HG02840 (cell line): ENCODE measurements at regions not wholly inside any gene's neighbourhood (a gene's known extent, or its start where the extent isn't known, plus 50 kb on each side); places are given as distances from the start of the nearest gene placed in this dataset.

Experiments
- ATAC-seq: cut with Tn5 transposase; IDR thresholded peaks from one replicate; pipeline ENCODE4 v1.9.1; 2021; ENCODE audit warnings: mild to moderate bottlenecking, moderate library complexity, moderate number of reproducible peaks; ENCODE audit not compliant: unreplicated experiment, low FRiP score

DNA sequence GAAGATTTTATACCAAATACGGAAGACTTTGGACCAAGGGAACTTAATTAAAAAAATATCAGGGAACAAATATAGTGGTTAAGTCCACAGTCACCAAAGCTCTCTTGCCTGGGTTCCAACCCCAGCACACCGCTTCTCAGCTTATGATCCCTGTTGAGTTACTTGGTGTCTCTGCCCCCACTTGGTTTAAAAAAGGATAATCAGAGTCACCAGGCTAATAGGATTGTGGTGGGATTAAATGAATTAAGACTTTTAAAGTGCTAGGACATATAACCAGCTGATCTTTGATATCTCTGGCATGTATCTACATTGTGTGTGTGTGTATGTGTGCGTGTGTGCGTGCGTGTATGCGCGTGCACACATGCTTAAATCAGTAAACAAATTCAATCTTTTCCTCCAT lies 474.7 kb upstream of the DAB1 start:
- no peak for ATAC-seq

DNA sequence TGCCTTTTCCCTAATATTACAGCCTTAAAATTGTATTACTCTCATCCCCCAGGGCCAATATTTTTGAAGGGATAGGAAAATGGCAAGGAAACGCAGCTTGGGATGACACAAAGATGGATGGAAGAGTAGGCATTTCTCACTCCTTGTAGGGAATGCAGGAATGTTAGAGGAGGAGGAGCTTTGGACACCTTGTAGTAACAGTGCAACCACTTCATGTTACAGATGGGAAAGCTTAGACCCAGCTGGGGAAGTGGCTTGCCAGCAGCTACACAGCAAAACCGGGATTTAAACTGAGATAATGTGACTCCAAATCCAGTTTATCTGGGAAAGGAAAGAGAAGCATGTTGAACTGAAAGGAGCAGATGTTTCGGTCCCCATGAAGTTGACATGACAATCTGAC lies 473.7 kb upstream of the DAB1 start:
- no peak for ATAC-seq

DNA sequence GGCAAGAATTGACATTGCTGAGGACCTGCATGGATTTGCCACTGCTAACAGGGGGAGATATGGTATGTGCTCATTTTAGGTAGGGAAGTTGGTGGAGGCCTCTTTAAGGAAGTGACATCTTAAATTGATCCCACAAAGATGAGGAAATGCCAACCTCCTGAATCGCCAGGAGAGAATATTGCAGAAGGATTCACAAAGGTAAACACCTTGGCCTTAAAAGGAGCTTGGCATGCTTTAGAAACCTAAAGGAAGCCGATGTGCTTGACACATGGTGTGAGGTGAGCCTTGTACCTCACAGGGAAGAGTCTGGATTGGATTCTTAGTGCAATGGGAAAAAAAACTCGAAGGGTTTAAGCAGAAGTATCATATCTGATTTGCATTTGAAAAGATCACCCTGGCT lies 470.5 kb upstream of the DAB1 start:
- ATAC-seq = no peak

DNA sequence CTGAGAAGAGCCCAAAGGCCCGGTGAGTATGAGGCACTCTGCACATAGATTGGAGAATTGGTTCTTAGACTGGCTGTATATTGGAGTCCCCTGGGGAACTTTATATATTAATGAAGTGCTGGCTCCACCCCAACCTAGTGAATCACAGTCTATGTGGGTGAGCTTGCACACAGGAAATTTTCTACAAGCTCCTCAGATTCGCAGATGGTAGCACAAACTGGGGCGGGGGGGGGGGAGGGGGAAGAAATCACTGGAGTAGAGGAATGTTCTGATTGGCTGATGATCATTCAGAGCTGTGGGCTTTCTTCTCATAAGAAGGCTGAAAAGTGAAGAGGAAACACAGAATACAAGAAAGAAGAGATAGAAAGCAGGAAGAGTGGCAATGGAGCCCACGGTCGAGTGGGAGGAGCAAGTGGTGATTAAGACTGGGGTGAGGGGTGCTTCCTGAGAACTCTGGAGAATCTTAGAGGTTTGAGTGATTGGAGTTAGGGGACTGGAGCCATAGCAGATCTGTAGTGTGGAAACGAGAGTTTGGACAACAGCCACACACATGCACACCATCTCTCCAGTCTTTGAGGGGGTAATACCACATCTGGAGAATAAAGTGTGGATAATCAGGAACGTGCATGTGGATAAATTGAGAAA lies 465.9 kb upstream of the DAB1 start:
- ATAC-seq = no peak

DNA sequence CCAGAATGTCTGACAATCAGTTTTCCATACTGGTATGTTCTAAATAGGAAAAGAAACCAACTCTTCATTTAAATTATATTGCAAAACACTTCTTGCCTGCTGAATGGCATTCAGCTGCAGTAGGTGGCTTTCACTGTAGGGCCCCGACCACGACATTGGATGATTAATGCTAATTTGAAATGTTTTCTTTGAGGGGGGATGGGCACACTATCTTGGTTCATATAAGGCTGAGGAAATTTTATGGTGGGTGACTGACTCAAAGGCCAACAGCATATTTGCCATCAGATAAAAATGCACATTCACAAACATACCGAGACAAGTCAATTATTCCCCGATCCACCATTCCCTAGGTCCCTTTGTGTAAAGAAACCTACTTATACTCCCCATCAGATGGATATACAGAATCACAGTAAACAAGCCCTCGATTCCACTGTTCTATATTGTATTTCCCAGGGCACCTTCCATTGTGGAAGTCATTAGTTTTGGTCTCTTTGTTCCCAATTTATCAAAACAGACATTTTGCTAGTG lies 464.2 kb upstream of the DAB1 start:
- no peak for ATAC-seq

DNA sequence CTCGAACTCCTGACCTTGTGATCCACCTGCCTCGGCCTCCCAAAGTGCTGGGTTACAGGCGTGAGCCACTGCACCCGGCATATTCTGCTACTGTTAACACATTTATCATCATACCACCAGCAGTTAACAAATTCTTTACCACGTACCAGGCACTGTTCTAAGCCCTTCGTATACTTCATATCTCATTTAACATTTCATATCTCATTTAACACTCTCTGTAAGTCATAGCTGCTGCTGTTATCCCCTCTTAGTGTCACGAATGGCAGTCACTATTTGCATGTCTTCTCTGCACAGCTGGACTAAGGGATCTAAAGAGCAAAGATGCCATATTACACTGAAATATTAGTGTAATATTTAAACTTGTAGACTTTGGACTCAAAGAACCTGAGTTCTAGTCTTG lies 462.5 kb upstream of the DAB1 start:
- ATAC-seq = no peak

DNA sequence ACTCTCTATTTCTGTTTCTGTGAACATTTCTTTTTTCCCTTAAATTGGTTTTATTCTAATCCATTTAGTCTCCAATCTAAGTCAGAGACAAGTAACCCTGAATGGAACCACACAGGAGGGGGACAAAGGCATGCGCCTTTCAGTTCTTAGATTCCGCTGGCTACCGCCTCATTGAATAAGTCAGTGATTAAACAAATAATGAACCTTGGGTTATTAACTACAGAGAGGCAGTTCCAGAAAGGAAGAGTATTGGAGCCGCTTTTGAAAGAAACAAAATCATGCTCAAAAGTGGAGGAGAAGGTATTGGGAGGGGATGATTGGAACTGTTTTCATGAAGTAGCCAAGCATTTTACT lies 459.8 kb upstream of the DAB1 start:
- no peak for ATAC-seq

DNA sequence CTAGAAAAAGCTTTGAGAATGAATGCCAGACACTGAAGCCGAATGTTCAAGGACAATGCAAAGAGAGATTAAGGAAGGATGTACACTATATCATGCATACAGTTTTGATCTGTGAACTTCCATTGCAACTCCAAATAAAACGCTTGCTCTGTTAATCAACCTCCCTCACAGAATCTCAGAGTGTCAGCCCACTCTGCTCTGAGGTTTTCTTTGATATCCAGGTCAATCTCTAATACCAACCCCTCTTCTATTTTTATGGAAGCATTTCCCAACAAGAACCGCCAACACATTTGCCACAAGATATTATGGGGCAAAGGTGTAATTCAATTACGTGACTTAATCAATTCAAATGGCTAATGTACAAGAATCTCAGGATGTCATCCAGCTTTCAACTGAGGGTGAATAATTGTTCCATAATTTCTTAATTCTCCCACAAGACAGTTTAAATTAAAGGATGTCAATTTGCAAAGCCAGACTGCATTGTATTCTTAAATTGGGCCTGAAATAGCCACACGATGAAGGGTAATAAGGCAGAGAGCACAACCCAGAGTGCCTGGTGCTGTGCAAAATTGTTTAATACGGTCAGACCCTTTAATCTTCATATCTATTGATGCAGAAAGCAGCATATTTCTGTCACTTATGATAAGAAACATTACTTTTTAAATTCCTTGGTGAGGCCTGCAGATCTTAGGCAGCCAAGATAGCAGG lies 459.2 kb upstream of the DAB1 start:
- no peak for ATAC-seq

DNA sequence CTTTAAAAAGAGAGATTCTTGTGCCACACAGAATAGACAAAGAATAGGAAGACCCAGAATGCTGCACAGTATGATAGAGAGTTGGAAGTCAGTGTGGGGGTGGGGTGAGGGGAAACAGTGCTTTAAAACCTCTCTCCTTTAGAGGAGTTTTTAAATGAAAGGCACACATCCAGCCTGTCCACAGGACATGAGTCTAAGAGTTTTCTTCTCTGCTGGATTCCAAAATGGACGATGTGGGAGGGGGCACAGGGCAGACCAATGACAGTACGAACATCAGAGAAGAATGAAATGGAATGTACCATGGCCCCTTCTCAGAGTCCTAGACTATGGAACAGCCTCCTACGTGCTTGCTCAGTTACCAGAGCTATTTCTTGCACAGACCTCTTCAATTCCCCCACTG lies 458.2 kb upstream of the DAB1 start:
- ATAC-seq = no peak

DNA sequence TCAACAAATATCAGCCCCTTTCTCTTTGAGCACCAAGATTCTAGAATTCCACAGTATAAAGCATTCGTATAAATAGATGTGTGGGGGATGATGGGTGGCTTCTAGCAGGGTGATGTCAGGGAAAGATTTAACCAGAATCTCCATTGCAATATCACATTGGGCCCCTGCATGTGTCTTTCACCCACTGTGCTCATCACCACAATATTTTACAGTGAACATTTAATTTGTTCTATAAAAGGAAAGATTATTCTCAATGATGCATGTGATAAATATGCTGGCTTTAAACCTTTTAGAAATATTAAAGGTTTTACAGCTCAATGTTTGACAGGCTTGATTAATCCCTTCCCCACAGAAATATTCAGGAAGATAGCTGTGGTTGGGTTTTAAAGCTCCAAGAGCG lies 457.8 kb upstream of the DAB1 start:
- ATAC-seq = no peak

DNA sequence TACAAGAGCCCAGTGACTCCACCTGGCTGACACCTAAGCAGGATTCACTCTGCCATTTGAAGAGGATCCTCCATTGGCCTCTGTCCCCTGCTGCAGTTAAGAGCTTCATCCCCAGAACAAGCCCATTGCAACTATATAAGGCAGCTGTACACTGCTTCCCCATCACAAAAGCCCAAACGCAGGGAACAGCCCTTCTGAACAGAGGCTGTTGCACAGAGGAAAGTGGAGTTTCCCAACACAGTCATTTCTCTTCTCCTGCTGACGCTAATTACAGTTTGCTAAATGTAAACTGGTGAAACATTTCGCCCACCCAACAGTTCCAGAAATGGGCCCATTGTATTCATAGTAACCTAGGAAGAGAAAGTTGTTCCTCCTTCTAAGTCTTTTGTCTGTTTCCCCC lies 455.8 kb upstream of the DAB1 start:
- no peak for ATAC-seq

DNA sequence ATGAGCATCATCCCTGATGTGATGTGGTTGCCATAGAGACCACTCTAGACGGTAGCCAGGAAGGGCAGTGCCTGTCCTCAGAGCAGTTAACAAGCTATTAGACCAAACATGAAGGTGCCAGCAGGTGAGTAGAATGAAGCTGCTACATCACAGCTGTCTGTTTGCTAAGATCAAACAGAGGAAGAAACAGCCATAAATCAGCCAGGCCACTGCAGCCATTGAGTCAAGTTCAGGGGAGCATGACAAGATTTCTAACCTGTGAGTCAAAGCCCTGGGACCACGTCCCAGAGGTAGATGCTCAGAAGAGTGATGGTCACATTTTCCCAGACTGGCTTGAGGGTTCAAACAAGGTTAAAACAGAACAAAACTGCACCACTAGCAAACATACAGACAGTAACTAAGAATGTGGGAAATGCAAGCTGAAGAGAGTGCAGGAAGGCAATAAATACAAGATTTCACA lies 450.6 kb upstream of the DAB1 start:
- no peak for ATAC-seq

DNA sequence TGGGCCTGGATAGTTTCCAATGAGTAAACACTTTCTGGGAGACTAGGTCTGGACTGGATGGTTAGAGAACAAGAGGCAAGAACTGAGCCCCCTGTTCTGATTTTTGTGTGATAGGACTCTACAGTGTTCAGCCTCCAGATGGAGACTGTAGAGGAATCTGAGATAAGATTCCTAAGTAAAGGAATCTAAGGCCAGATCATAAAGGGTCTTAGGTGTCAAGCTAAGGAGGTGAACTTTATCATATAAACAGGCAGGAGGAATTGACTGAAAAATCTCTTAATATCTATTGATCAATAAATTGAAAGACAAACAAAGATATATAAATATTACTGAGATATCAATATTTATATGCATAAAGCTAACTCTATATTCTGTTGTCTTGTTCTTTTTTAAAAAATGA lies 449.1 kb upstream of the DAB1 start:
- ATAC-seq = no peak

DNA sequence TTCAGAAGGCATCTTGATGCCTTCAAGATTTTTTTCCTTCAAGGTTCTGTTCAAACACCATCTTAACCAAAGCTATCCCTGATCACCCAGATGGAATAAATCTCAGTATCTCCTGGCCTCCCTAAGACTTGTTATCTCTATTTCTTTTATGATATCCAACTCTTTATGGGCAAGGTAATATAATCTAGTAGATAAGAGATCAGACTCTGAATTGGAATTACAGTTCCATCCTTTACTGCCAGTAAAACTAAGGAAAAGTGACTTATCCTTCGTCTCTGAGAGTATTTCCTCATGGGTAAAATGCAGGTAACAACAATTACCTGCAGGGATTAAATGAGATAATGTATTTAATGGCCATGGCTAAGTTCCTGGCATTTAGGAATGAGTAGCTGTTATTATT lies 445.0 kb upstream of the DAB1 start:
- no peak for ATAC-seq

DNA sequence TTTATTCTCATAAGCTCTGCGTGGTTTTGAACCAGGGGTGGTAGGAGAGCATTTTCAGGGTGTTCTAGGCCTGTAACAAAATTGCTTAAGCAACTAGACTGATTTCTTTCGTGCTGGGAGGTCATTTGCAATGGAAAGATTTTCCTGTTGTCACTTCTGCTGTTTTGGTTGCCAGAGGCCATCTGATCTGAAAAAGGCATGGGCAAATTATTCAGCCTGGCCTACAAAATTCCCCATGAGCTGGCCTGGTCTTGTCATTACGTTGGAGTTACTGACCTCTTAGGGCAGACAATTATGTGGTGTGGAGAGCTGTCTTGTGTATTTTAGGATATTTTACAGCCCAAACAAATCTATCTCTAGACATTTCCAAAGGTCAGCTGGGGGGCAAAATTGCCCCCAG lies 444.4 kb upstream of the DAB1 start:
- ATAC-seq = no peak

DNA sequence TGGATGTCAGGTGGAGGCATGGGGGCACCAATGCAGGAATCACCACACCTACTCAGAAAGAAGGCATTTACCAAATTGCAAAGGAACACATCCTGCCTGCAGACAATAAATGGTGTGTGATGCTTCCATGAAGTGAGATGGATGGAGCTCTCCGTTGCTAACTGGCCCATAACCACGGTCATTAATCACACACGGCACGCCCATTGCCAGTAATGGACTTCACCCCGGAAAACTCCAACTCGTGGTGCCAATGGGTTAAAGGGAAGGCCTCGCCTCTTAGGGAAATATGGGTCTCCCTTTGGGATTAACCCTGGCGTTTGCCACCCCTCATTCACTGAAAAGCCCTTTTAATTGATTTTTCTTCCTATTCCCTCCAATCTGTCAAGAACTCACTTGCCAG lies 443.1 kb upstream of the DAB1 start:
- no peak for ATAC-seq

DNA sequence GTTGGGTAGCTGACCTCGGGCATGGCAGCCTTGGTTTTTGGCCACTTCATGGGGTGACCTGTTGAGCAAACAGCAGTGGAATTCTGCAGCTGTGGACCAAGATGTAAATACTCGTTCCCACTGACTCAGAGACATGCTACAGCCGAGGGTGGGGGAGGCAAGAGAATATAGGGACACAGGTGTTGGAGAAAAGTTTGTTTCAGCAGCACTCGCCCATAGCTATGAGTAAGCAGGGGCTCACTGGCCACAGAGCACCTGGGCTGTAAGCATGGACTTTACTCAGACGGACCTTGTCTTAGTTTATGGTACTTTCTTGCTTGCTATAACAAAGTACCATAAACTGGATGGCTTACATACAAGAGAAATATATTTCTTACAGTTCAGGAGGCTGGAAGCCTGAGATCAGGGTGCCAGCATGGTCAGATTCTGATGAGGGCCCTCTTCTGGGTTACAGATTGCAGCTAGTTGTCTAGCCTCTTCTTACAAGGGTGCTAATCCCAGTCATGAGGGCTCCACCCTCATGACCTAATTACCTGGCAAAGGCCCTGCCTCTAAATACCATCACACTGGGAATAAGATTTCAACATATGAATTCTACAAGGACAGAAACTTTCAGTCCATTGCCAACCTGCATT lies 437.2 kb upstream of the DAB1 start:
- no peak for ATAC-seq

DNA sequence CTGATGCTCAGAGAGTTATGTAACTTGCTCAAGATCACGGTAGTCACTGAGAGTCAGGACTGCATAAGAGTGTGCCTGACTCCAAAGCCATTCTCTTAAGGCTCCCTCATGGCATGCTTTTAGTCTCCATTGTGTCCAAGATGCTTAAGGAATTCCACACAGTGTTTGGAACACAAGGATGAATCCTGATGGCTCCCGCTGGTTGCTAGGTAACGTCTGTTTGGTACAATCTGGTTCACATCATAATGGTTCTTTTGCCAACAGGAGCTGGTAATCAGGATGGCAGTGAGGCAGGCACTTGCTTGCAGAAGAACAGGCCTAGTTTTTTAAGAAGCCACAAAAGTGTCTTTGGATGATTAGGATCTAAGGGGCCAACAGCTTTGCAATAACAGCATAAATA lies 436.5 kb upstream of the DAB1 start:
- ATAC-seq = no peak

DNA sequence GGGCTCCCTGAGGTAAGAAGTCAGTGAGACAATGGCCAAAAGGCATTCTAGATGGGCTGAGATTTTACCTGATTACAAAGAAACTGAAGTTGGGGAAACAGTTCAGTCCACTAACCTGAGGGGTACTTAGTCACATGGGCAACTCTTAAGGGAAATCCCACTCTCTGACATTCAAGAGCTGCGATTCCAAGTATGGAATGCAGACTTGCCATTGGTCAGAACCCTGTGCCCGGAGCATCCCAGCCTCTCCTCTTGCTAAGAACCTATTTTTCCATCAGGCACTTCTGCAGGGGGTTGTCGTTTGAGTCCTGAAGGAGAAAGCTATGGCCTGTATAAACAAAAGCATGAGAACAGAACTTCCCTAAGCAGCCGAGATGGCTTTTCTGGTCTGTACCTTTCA lies 434.9 kb upstream of the DAB1 start:
- ATAC-seq = no peak

DNA sequence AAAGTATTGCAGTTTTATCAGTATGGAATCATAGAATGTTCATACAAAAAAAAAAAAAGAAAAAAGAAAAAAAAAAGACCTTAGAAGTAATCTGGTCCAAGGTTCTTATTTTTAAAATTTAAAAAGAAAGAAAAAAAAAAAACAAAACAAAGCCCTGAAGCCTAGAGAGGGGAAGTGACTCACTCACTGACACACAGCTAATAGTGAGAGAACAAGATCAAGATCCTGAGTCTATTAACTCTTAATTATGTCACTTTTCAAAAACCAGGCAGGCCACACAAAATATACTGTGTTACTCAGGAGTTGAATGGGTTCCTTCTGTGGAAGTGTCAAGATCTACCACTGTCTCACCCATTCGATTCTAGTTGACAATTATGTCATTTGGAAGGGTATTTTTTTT lies 433.9 kb upstream of the DAB1 start:
- no peak for ATAC-seq

DNA sequence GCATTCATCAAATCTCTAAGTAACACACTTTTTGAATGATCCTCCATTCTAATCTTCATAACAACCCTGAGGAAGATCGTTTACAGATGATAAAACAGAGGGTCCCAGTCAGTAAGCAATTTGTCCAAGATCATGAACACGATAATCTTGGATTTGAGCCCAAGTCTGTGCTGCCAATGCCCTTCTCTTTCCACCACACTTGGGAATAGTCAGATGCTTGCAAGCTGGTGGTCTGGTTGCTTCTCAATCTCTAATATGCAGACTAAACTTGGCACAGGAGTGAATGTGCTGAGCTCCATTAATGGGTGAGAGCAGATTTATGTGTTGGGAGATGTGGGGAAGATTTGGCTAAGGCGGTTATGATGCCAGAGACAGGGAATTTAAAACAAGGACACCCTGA lies 430.6 kb upstream of the DAB1 start:
- no peak for ATAC-seq
